Endothelial cell of umbilical vein (primary cell): ENCODE measurements at regions not wholly inside any gene's neighbourhood (a gene's known extent, or its start where the extent isn't known, plus 50 kb on each side); places are given as distances from the start of the nearest gene placed in this dataset.

Experiments used
- BruUV-seq: library from RNA; stranded (reverse); fragments of 400-500 nt; replicated peaks from 2 replicates; lab custom pipeline; 2021; lab: Mats Ljungman, UMichigan
- CTCF ChIA-PET: fragments of 300-600, 350-600 bp; sonication (Branson Sonifier 250); formaldehyde crosslinking; loops from one replicate; lab custom pipeline; 2021; ENCODE audit warnings: antibody characterized with exemption, inconsistent platforms; lab: Charles Lee
- POLR2A ChIA-PET: fragments of 300-600, 350-600 bp; sonication (Branson Sonifier 250); formaldehyde crosslinking; loops from one replicate; lab custom pipeline; 2021; ENCODE audit warnings: antibody characterized with exemption, inconsistent platforms; lab: Charles Lee
- DNase-seq: peaks from one replicate; pipeline ENCODE4 v3.0.0-alpha.2; 2011; ENCODE audit warnings: low read depth, low spot score
- FAIRE-seq: peaks from 2 replicates; lab custom pipeline; 2011; peaks lifted over from hg19 to GRCh38; lab: Jason Lieb, UNC
- H2AFZ ChIP-seq: 2 replicates; pipeline ENCODE4 v1.6.0; 2012; ENCODE audit warnings: low read depth, low read length, control low read depth, inconsistent platforms
- H3K27ac ChIP-seq: 2 replicates; pipeline ENCODE4 v1.5.1; 2011; ENCODE audit warnings: low read depth, mild to moderate bottlenecking, control low read depth, low read length, moderate library complexity; ENCODE audit not compliant: insufficient read depth
- H3K27me3 ChIP-seq, 2 experiments: 2 replicates each; pipeline versions ENCODE4 v1.6.0 to v1.6.1; 2011; ENCODE audit warnings: low read length in 2 of 2, mixed read lengths in 1 of 2; ENCODE audit not compliant: control insufficient read depth in 2 of 2, insufficient read depth in 2 of 2
- H3K36me3 ChIP-seq, 2 experiments: 2 replicates in 1 of 2; 3 replicates in 1 of 2; pipeline ENCODE4 v1.5.1; 2011; ENCODE audit warnings: low read length in 2 of 2, mild to moderate bottlenecking in 1 of 2, moderate library complexity in 1 of 2; ENCODE audit not compliant: control insufficient read depth in 2 of 2, insufficient read depth in 2 of 2; ENCODE audit errors: extremely low read depth in 1 of 2
- H3K4me1 ChIP-seq: 3 replicates; pipeline ENCODE4 v1.5.1; 2011; ENCODE audit warnings: mild to moderate bottlenecking, low read length; ENCODE audit not compliant: control insufficient read depth, insufficient read depth; ENCODE audit errors: extremely low read depth
- H3K4me2 ChIP-seq: 2 replicates; pipeline ENCODE4 v1.6.1; 2011; ENCODE audit warnings: low read length, control low read depth, mixed read lengths; ENCODE audit not compliant: insufficient read depth
- H3K4me3 ChIP-seq, 3 experiments: fragments of 200-600 bp in 1 of 3; sonication (generic), shearing (Covaris generic) in 1 of 3; replicated peaks in 1 of 3; 2 replicates each; pipeline ENCODE4 v1.5.1; 2011 to 2016; ENCODE audit warnings: control low read depth in 3 of 3, low read length in 3 of 3, mild to moderate bottlenecking in 2 of 3, inconsistent platforms in 1 of 3, low read depth in 1 of 3, moderate library complexity in 1 of 3; ENCODE audit not compliant: insufficient read depth in 1 of 3
- H3K79me2 ChIP-seq: 2 replicates; pipeline ENCODE4 v1.6.0; 2012; ENCODE audit warnings: low read length, inconsistent platforms; ENCODE audit not compliant: control insufficient read depth, insufficient read depth
- H3K9ac ChIP-seq: replicated peaks from 2 replicates; pipeline ENCODE3; 2011; ENCODE audit warnings: low read length, control low read depth; ENCODE audit not compliant: insufficient read depth; ENCODE audit errors: extremely low read depth
- H3K9me1 ChIP-seq: replicated peaks from 3 replicates; pipeline ENCODE4 v1.6.0; 2011; ENCODE audit warnings: mild to moderate bottlenecking, low read length; ENCODE audit not compliant: control insufficient read depth, insufficient read depth; ENCODE audit errors: extremely low read depth
- H3K9me3 ChIP-seq: replicated peaks from 2 replicates; pipeline ENCODE4 v1.5.1; 2012; ENCODE audit warnings: low read length, inconsistent platforms; ENCODE audit not compliant: control insufficient read depth, insufficient read depth
- H4K20me1 ChIP-seq: replicated peaks from 2 replicates; pipeline ENCODE3; 2011; ENCODE audit warnings: mild to moderate bottlenecking, low read length; ENCODE audit not compliant: control insufficient read depth, insufficient read depth; ENCODE audit errors: extremely low read depth
- EZH2 ChIP-seq: IDR thresholded peaks from 2 replicates; pipeline ENCODE4 v1.6.1; 2012; ENCODE audit warnings: borderline replicate concordance, low read depth, mild to moderate bottlenecking, moderate library complexity, low read length, inconsistent platforms; ENCODE audit not compliant: severe bottlenecking
- FOS ChIP-seq: IDR thresholded peaks from 2 replicates; pipeline ENCODE4 v1.6.1; 2011; ENCODE audit warnings: mild to moderate bottlenecking, low read length, moderate library complexity, borderline replicate concordance; ENCODE audit not compliant: insufficient read depth
- GATA2 ChIP-seq: IDR thresholded peaks from 2 replicates; pipeline ENCODE4 v1.7.0; 2011; ENCODE audit warnings: low read depth, mild to moderate bottlenecking, moderate library complexity, mixed read lengths, low read length; ENCODE audit not compliant: insufficient read length, insufficient read depth
- JUN ChIP-seq: IDR thresholded peaks from 2 replicates; pipeline ENCODE4 v1.6.1; 2011; ENCODE audit warnings: borderline replicate concordance, low read depth; ENCODE audit not compliant: insufficient read length, insufficient read depth
- MYC ChIP-seq: IDR thresholded peaks from one replicate; pipeline ENCODE4 v1.6.1; 2011; ENCODE audit warnings: mild to moderate bottlenecking, low read depth, low read length
- POLR2A ChIP-seq: IDR thresholded peaks from 2 replicates; pipeline ENCODE4 v1.6.1; 2012; ENCODE audit warnings: low read depth, mild to moderate bottlenecking, control low read depth, low read length
- POLR2AphosphoS5 ChIP-seq: IDR thresholded peaks from 2 replicates; pipeline ENCODE4 v1.6.1; 2012; ENCODE audit warnings: low read depth, mild to moderate bottlenecking, control low read depth, low read length, moderate library complexity; ENCODE audit not compliant: insufficient read depth
- dilution Hi-C: fragments of 300-500 bp; cut with MboI; formaldehyde crosslinking; loops from one replicate; pipeline ENCODE4 v1.15.0; 2019; ENCODE audit warnings: low sequenced_read_pairs; ENCODE audit not compliant: extremely low pct_ligation_motif_present
- intact Hi-C: fragments of 100-400 bp; cut with micrococcal nuclease; formaldehyde crosslinking; loops from one replicate; pipeline ENCODE4 v1.10.0; 2022
- TF ChIP-seq, protein P1 (sequence below), 2 donors: IDR thresholded peaks; 1 replicate in 1 of 2; 2 replicates in 1 of 2; pipeline ENCODE4 v1.5.1; 2011; ENCODE audit warnings: low read length in 2 of 2, mild to moderate bottlenecking in 2 of 2, moderate library complexity in 2 of 2, control low read depth in 1 of 2, inconsistent platforms in 1 of 2, low read depth in 1 of 2; ENCODE audit not compliant: insufficient read depth in 1 of 2; ENCODE audit errors: extremely low read depth in 1 of 2
- TF ChIP-seq, protein P2 (sequence below): IDR thresholded peaks from 2 replicates; pipeline ENCODE4 v1.6.1; 2011; ENCODE audit not compliant: insufficient read depth, insufficient read length

DNA sequence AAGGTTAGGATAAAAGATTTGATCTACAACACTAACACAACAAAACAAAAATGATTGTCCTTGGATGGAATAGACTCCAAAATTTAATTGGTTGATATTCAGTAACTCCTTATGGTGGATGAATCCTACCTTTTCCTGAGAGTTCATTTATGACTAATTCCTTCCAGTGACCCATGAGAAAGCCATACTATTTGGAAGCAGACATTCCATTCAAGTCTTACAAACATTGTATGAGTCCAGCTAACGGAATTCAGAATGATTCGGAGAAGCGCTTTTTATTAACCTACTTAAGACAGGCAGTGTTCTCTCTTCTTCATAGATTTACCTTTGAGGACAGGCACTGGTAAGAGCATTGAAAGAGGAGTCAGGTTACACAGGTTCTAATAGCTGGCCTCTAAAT lies 155.6 kb upstream of the ZNF648 start:
- H2AFZ ChIP-seq = no peak overlapping the region
- no peaks in the 10 kb centered on the region for H3K9me3 ChIP-seq
- H3K27ac ChIP-seq = no peak overlapping the region
- TF ChIP-seq, protein P1, sequence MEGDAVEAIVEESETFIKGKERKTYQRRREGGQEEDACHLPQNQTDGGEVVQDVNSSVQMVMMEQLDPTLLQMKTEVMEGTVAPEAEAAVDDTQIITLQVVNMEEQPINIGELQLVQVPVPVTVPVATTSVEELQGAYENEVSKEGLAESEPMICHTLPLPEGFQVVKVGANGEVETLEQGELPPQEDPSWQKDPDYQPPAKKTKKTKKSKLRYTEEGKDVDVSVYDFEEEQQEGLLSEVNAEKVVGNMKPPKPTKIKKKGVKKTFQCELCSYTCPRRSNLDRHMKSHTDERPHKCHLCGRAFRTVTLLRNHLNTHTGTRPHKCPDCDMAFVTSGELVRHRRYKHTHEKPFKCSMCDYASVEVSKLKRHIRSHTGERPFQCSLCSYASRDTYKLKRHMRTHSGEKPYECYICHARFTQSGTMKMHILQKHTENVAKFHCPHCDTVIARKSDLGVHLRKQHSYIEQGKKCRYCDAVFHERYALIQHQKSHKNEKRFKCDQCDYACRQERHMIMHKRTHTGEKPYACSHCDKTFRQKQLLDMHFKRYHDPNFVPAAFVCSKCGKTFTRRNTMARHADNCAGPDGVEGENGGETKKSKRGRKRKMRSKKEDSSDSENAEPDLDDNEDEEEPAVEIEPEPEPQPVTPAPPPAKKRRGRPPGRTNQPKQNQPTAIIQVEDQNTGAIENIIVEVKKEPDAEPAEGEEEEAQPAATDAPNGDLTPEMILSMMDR (IDR thresholded peaks at IDR 0.05; ENCODE audit: extremely low read depth in 1 of 2, insufficient read depth in 1 of 2, low read depth in 1 of 2, low read length in 2 of 2) = no peak
- TF ChIP-seq POLR2AphosphoS5 (no peak), MYC (no peak), POLR2A (no peak), EZH2 (no peak), FOS (no peak), GATA2 (no peak), JUN (no peak)
- TF ChIP-seq, protein P2, sequence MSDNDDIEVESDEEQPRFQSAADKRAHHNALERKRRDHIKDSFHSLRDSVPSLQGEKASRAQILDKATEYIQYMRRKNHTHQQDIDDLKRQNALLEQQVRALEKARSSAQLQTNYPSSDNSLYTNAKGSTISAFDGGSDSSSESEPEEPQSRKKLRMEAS = no peak
- no peak overlapping the region for H3K4me3 ChIP-seq
- ChIA-PET CTCF (no interaction called here), POLR2A (no interaction called here)
- no peaks in the 10 kb centered on the region for H3K79me2 ChIP-seq
- FAIRE-seq (no peak), DNase-seq (no peak)
- dilution Hi-C loops = no loop called here
- H3K4me2 ChIP-seq = no peak overlapping the region
- H3K27me3 ChIP-seq = no peaks in the 10 kb centered on the region
- no peaks in the 10 kb centered on the region for H3K4me1 ChIP-seq
- BruUV-seq = no TSS peak
- no peaks in the 10 kb centered on the region for H3K36me3 ChIP-seq
- intact Hi-C loops = no loop called here
- H4K20me1 ChIP-seq = no peaks in the 10 kb centered on the region
- H3K9ac ChIP-seq = no peak overlapping the region
- H3K9me1 ChIP-seq = no peaks in the 10 kb centered on the region
